ENCODE measurements at regions not wholly inside any gene's neighbourhood (a gene's known extent, or its start where the extent isn't known, plus 50 kb on each side); places are given as distances from the start of the nearest gene placed in this dataset.
"Not testable (repeated sequence)": the region's sequence is repeated elsewhere in the genome, so short reads cannot be mapped to it uniquely, and the experiment has no call there.

DNA sequence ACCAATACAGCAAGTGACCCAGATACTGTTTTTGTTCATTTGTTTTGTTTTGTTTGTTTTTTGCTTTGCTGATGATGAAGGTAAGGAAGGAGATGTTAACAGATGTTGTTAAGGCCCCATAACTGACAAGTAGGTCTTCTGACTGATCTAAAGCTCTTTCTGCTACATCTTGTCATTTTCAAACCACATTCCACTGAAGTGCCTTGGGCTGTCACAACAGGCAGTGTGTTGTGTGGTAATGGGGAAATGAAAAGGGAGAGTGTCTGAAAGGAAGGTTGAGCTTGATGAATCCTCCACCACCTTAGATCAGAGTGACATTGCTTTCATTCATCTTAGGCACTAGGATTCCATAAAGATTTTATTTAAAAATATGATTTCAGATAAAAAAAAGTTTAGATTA lies 479.4 kb upstream of the SYNCRIP start:
- Histone ChIP-seq H3K9ac (ENCODE audit: low read length) (no peak overlapping the region), H3K9me3 (ENCODE audit: low read length) (no peaks in the 10 kb centered on the region), H3K4me3 (ENCODE audit: low read length) (no peak overlapping the region), H3K9me2 (replicated peaks; ENCODE audit: insufficient read depth, low read length) (no peaks in the 10 kb centered on the region), H3K79me2 (ENCODE audit: low read length) (no peaks in the 10 kb centered on the region), H3K4me2 (ENCODE audit: low read depth, low read length, poor library complexity, severe bottlenecking) (no peak overlapping the region), H2AFZ (ENCODE audit: low read length) (no peak overlapping the region), H4K20me1 (ENCODE audit: insufficient read depth, low read depth, low read length) (no peaks in the 10 kb centered on the region), H3K36me3 (ENCODE audit: insufficient read depth, low read length) (no peaks in the 10 kb centered on the region), H3K4me1 (ENCODE audit: low read length) (no peaks in the 10 kb centered on the region), H3K27me3 (ENCODE audit: low read length) (no peaks in the 10 kb centered on the region), H3K27ac (ENCODE audit: low read length) (no peak overlapping the region)
- DNase-seq = no peak

DNA sequence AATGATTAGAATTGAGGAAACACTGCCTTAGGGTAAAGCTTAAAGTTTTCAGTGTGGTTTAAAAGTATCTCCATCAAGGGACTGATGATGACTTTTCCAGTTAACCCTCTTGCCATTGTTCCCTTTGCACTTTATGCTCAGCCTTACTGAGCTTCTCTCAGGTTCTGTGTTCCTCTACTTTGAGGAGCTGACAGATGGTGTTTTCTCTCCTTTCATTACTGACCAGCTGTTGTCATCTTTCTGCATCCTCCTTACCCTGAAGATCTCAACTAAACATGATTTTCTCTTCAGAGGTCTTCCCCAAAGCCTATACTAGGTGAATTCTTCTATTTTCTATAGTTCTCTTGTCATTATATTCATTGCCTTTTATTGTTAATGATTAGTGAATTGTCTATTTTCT lies 475.6 kb upstream of the SYNCRIP start:
- no peak overlapping the region for H3K9ac ChIP-seq (ENCODE audit: low read length)
- no peak overlapping the region for H3K4me2 ChIP-seq (ENCODE audit: low read depth, low read length, poor library complexity, severe bottlenecking)
- H3K36me3 ChIP-seq (ENCODE audit: insufficient read depth, low read length) = no peaks in the 10 kb centered on the region
- H3K4me1 ChIP-seq (ENCODE audit: low read length) = no peaks in the 10 kb centered on the region
- 0 out of 2 replicates have a peak, but pooled peaks cover 3% of the 10 kb centered on the region for H3K9me2 ChIP-seq (replicated peaks; ENCODE audit: insufficient read depth, low read length)
- no peak overlapping the region for H2AFZ ChIP-seq (ENCODE audit: low read length)
- H3K27me3 ChIP-seq (ENCODE audit: low read length) = no peaks in the 10 kb centered on the region
- no peak overlapping the region for H3K27ac ChIP-seq (ENCODE audit: low read length)
- DNase-seq = no peak
- H3K9me3 ChIP-seq (ENCODE audit: low read length) = no peaks in the 10 kb centered on the region
- H3K4me3 ChIP-seq (ENCODE audit: low read length) = no peak overlapping the region
- H3K79me2 ChIP-seq (ENCODE audit: low read length) = no peaks in the 10 kb centered on the region
- no peaks in the 10 kb centered on the region for H4K20me1 ChIP-seq (ENCODE audit: insufficient read depth, low read depth, low read length)

DNA sequence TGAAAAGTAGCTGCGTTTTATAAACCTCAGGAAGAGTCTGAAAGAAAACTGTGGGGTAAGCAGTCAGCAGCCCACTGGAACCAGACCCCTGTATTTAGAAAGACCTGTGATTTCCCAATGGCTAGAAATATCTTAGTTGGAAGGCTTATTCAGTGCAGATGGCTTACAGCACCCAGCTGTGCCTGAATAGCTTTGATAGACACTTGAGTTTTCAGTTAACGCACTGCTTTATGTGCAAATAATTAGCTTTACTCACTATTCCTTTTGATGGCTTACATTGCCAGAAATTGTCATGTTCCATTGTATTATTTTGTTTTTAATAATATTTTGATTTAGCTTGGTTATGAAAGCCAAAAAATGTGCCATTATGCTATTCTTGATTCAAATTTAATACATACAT lies 465.3 kb upstream of the SYNCRIP start:
- DNase-seq = no peak
- Histone ChIP-seq H2AFZ (ENCODE audit: low read length) (no peak overlapping the region), H3K4me3 (ENCODE audit: low read length) (no peak overlapping the region), H3K27ac (ENCODE audit: low read length) (no peak overlapping the region), H4K20me1 (ENCODE audit: insufficient read depth, low read depth, low read length) (no peaks in the 10 kb centered on the region), H3K9me3 (ENCODE audit: low read length) (no peaks in the 10 kb centered on the region), H3K79me2 (ENCODE audit: low read length) (no peaks in the 10 kb centered on the region), H3K4me1 (ENCODE audit: low read length) (no peaks in the 10 kb centered on the region), H3K9ac (ENCODE audit: low read length) (no peak overlapping the region), H3K36me3 (ENCODE audit: insufficient read depth, low read length) (no peaks in the 10 kb centered on the region), H3K27me3 (ENCODE audit: low read length) (no peaks in the 10 kb centered on the region), H3K4me2 (ENCODE audit: low read depth, low read length, poor library complexity, severe bottlenecking) (no peak overlapping the region), H3K9me2 (replicated peaks; ENCODE audit: insufficient read depth, low read length) (no peaks in the 10 kb centered on the region)

DNA sequence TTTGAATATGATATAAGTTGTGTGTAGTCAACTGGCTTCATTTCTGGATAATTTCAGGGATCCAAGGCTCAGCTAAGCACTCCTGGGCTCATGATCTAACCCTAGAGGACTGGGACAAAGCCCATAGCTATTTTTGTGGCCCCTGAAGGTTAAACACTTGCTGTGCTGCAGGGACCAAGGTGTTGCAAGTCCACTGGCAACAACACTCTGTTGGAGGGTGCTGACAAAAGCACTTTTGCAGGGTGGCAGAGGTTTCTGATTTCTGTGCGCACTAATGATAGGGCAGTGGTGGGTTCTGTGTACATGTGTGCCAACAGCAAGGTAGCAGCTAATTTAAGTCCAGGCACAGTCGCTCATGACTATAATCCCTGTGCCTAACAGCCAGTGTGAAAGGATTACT lies 445.3 kb upstream of the SYNCRIP start:
- H3K9me3 ChIP-seq (ENCODE audit: low read length) = peaks cover 4% of the 10 kb centered on the region; the same call in 1 of the 2 replicates
- no peak overlapping the region for H3K4me3 ChIP-seq (ENCODE audit: low read length)
- no peaks in the 10 kb centered on the region for H3K79me2 ChIP-seq (ENCODE audit: low read length)
- no peaks in the 10 kb centered on the region for H4K20me1 ChIP-seq (ENCODE audit: insufficient read depth, low read depth, low read length)
- no peak overlapping the region for H3K9ac ChIP-seq (ENCODE audit: low read length)
- no peak overlapping the region for H3K4me2 ChIP-seq (ENCODE audit: low read depth, low read length, poor library complexity, severe bottlenecking)
- DNase-seq = no peak
- H3K27me3 ChIP-seq (ENCODE audit: low read length) = no peaks in the 10 kb centered on the region
- H2AFZ ChIP-seq (ENCODE audit: low read length) = no peak overlapping the region
- no peaks in the 10 kb centered on the region for H3K9me2 ChIP-seq (replicated peaks; ENCODE audit: insufficient read depth, low read length)
- H3K36me3 ChIP-seq (ENCODE audit: insufficient read depth, low read length) = no peaks in the 10 kb centered on the region
- H3K27ac ChIP-seq (ENCODE audit: low read length) = no peak overlapping the region
- H3K4me1 ChIP-seq (ENCODE audit: low read length) = no peaks in the 10 kb centered on the region

DNA sequence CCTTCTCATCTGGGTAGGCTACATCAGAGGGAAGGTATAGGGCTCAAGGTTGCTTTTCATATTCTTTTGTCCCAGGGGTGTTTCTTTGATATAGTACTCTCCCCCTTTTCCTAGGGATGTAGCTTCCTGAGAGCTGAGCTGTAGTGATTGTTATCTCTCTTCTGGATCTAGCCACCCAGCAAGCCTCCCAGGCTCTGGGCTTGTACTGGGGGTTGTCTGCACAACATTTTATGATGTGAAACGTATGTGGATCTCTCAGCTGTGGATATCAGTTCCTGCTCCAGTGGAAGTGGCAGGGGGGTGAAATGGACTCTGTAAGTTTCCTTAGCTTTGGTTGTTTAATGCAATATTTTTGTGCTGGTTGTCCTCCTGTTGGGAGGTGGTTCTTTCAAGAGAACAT lies 437.3 kb upstream of the SYNCRIP start:
- Histone ChIP-seq H3K4me1 (ENCODE audit: low read length) (no peaks in the 10 kb centered on the region), H3K27ac (ENCODE audit: low read length) (no peak overlapping the region), H3K4me2 (ENCODE audit: low read depth, low read length, poor library complexity, severe bottlenecking) (no peak overlapping the region), H4K20me1 (ENCODE audit: insufficient read depth, low read depth, low read length) (no peaks in the 10 kb centered on the region), H3K27me3 (ENCODE audit: low read length) (no peaks in the 10 kb centered on the region), H3K36me3 (ENCODE audit: insufficient read depth, low read length) (no peaks in the 10 kb centered on the region), H3K9me2 (replicated peaks; ENCODE audit: insufficient read depth, low read length) (no peaks in the 10 kb centered on the region), H2AFZ (ENCODE audit: low read length) (no peak overlapping the region), H3K9ac (ENCODE audit: low read length) (no peak overlapping the region), H3K4me3 (ENCODE audit: low read length) (no peak overlapping the region), H3K9me3 (ENCODE audit: low read length) (no peaks in the 10 kb centered on the region), H3K79me2 (ENCODE audit: low read length) (no peaks in the 10 kb centered on the region)
- no peak for DNase-seq

DNA sequence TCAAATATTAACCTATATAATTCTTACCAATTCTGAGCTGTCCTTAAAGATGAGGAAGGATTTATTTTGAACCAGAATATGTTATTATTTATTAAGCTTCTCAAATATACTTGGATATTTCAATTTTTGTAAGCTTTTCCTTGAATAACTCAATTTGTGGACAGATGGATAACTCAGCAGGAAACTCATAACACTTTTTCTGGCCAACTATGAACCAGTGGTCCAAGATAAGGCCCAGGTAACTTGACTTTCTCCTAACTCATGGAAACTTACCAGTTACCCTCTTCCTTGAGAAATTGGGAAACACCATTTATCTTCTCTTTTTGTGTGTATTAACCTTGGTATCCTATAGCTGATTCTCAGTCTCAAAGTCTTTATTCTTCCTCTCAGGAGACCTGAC lies 427.5 kb upstream of the SYNCRIP start:
- H3K9me2 ChIP-seq (replicated peaks; ENCODE audit: insufficient read depth, low read length) = no peaks in the 10 kb centered on the region
- H3K9ac ChIP-seq (ENCODE audit: low read length) = no peak overlapping the region
- H3K36me3 ChIP-seq (ENCODE audit: insufficient read depth, low read length) = no peaks in the 10 kb centered on the region
- H3K4me2 ChIP-seq (ENCODE audit: low read depth, low read length, poor library complexity, severe bottlenecking) = no peak overlapping the region
- no peak overlapping the region for H2AFZ ChIP-seq (ENCODE audit: low read length)
- no peak overlapping the region for H3K27ac ChIP-seq (ENCODE audit: low read length)
- no peaks in the 10 kb centered on the region for H3K4me1 ChIP-seq (ENCODE audit: low read length)
- H3K9me3 ChIP-seq (ENCODE audit: low read length) = no peaks in the 10 kb centered on the region
- DNase-seq = no peak
- H4K20me1 ChIP-seq (ENCODE audit: insufficient read depth, low read depth, low read length) = no peaks in the 10 kb centered on the region
- no peaks in the 10 kb centered on the region for H3K79me2 ChIP-seq (ENCODE audit: low read length)
- no peaks in the 10 kb centered on the region for H3K27me3 ChIP-seq (ENCODE audit: low read length)
- no peak overlapping the region for H3K4me3 ChIP-seq (ENCODE audit: low read length)

DNA sequence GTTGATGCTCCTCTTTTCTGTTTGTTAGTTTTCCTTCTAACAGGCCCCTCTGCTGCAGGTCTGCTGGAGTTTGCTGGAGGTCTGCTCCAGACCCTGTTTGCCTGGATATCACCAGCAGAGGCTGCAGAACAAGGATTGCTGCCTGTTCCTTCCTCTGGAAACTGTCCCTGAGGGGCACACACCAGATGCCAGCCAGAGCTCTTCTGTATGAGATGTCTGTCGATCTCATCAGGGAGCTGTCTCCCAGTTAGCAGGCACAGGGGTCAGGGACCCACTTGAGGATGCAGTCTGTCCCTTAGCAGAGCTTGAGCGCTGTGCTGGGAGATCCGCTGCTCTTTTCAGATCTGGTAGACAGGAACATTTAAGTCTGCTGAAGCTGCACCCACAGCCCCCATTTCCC lies 422.3 kb upstream of the SYNCRIP start:
- H3K9me2 ChIP-seq (replicated peaks; ENCODE audit: insufficient read depth, low read length); H3K9ac ChIP-seq (ENCODE audit: low read length); H3K79me2 ChIP-seq (ENCODE audit: low read length); H3K4me3 ChIP-seq (ENCODE audit: low read length); H4K20me1 ChIP-seq (ENCODE audit: insufficient read depth, low read depth, low read length); H2AFZ ChIP-seq (ENCODE audit: low read length); H3K4me1 ChIP-seq (ENCODE audit: low read length); DNase-seq; H3K27ac ChIP-seq (ENCODE audit: low read length); H3K4me2 ChIP-seq (ENCODE audit: low read depth, low read length, poor library complexity, severe bottlenecking); H3K9me3 ChIP-seq (ENCODE audit: low read length); H3K36me3 ChIP-seq (ENCODE audit: insufficient read depth, low read length); H3K27me3 ChIP-seq (ENCODE audit: low read length): not testable (repeated sequence)

DNA sequence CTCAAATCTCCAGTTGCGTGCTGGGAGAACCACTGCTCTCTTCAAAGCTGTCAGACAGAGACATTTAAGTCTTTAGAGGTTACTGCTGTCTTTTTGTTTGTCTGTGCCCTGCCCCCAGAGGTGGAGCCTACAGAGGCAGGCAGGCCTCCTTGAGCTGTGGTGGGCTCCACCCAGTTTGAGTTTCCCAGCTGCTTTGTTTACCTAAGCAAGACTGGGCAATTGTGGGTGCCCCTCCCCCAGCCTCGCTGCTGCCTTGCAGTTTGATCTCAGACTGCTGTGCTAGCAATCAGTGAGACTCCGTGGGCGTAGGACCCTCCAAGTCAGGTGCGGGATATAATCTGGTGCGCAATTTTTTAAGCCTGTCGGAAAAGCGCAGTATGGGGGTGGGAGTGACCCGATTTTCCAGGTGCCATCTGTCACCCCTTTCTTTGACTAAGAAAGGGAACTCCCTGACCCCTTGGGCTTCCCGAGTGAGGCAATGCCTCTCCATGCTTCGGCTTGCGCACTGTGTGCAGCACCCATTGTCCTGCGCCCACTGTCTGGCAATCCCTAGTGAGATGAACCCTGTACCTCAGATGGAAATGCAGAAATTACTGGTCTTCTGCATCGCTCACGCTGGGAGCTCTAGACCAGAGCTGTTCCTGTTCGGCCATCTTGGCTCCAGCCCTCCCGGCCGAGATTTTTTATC lies 414.8 kb upstream of the SYNCRIP start:
- not testable (repeated sequence) for H3K79me2 ChIP-seq (ENCODE audit: low read length); H3K4me3 ChIP-seq (ENCODE audit: low read length); H3K9me3 ChIP-seq (ENCODE audit: low read length); H2AFZ ChIP-seq (ENCODE audit: low read length); H3K27ac ChIP-seq (ENCODE audit: low read length); DNase-seq; H3K4me1 ChIP-seq (ENCODE audit: low read length); H3K27me3 ChIP-seq (ENCODE audit: low read length); H3K9ac ChIP-seq (ENCODE audit: low read length); H3K36me3 ChIP-seq (ENCODE audit: insufficient read depth, low read length); H3K9me2 ChIP-seq (replicated peaks; ENCODE audit: insufficient read depth, low read length); H4K20me1 ChIP-seq (ENCODE audit: insufficient read depth, low read depth, low read length); H3K4me2 ChIP-seq (ENCODE audit: low read depth, low read length, poor library complexity, severe bottlenecking)

DNA sequence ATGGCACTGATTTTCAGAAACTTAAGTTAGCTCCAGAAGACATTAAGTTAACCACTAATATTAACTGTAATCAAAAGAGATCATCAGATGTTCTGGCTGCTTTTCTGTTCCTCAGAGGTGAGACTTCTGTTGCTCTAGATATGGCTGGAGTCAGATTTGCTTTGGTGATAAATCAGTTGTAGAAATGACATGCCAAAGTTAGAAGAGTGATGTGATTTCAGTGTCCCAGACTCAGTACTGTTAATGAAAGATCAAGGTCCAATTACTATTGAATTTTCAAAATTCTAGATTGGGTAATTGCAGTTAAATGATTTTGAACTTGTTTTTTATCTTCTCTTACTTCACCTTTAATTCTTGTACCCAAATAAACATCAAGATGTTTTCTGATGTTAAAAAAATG lies 402.4 kb upstream of the SYNCRIP start:
- no peak overlapping the region for H3K27ac ChIP-seq (ENCODE audit: low read length)
- no peaks in the 10 kb centered on the region for H3K36me3 ChIP-seq (ENCODE audit: insufficient read depth, low read length)
- no peak for DNase-seq
- no peak overlapping the region for H2AFZ ChIP-seq (ENCODE audit: low read length)
- no peaks in the 10 kb centered on the region; the same call in 1 of the 2 replicates for H3K9me3 ChIP-seq (ENCODE audit: low read length)
- no peaks in the 10 kb centered on the region for H4K20me1 ChIP-seq (ENCODE audit: insufficient read depth, low read depth, low read length)
- H3K9ac ChIP-seq (ENCODE audit: low read length) = no peak overlapping the region
- H3K4me3 ChIP-seq (ENCODE audit: low read length) = no peak overlapping the region
- H3K9me2 ChIP-seq (replicated peaks; ENCODE audit: insufficient read depth, low read length) = no peaks in the 10 kb centered on the region; the same call in 1 of the 2 replicates
- no peaks in the 10 kb centered on the region for H3K79me2 ChIP-seq (ENCODE audit: low read length)
- H3K27me3 ChIP-seq (ENCODE audit: low read length) = no peaks in the 10 kb centered on the region
- H3K4me1 ChIP-seq (ENCODE audit: low read length) = no peaks in the 10 kb centered on the region
- no peak overlapping the region for H3K4me2 ChIP-seq (ENCODE audit: low read depth, low read length, poor library complexity, severe bottlenecking)
